CD4-positive, alpha-beta T cell treated with Interleukin-1 beta for 1 hour (primary cell): ENCODE measurements at regions not wholly inside any gene's neighbourhood (a gene's known extent, or its start where the extent isn't known, plus 50 kb on each side); places are given as distances from the start of the nearest gene placed in this dataset.

ENCODE experiments used
- DNase-seq, 2 donors: peaks; one replicate each; pipeline ENCODE4 v3.0.0-alpha.2; 2020 to 2022

GRCh38 chr2:106631281-106631680 is 144.1 kb downstream of the CD8B2 start:
- DNase-seq: no peak

GRCh38 chr2:106638043-106638442 is 150.9 kb downstream of the CD8B2 start:
- DNase-seq: no peak

DNA sequence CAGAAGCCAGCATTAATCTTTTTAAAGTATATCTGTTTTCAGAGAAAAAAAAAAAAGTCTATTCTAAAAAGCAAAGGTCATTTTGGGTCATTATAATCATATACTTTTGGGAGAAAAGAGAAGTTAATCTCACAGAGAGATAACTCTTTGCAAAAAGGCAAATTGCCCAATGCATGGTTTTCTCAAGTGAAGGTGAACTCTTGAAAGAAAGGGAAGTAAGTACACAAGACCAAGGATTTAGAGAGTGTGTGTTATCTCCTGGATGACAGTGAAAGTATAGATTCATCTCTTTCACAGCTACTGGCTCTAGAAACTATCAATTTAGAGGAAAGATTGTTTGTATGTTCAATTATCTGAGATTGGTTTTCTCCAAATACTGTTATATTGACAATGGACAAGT is 151.4 kb downstream of the CD8B2 start:
- DNase-seq: no peak

- DNase-seq: no peak
Observed at GRCh38 chr2:106642679-106643078, 155.5 kb downstream of the CD8B2 start.

DNA sequence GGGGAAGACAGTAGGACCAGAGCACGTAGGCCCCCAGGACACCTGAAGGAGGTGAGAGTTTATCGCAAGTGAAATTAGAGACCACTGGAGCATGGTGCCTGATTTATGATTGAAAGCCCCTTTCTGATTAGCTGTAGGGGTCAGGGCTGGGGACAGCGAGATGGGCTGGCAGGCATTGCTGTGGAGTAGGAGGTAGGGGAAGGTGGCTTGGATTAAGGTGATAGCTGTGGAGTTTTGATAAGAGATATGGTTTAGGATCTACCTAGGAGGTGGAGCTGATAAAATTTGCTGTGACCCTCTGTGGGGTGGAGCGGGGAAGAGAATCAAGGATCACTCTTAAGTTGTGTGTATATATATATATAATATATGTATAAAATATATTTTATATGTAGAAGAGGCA is 157.5 kb downstream of the CD8B2 start:
- no peak for DNase-seq

DNA sequence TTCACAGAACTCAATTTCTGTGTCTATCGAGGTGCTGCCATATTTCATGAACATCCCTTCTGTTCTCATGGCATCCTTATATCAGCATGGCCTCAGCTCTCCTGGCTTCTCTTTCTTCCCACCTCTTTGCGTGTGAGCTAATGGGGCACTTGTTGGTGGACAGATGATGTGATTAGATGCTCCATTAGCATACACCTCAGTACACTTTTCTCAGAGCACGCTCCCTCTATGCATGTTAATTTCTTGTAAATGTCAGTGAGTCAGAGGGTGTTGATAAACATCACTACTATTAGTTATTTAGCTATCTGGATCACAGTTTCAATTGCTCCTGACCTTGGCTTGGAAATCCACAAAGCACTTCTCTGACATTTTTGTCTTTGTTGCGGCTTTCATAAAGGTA is 159.4 kb downstream of the CD8B2 start:
- no peak for DNase-seq

DNA sequence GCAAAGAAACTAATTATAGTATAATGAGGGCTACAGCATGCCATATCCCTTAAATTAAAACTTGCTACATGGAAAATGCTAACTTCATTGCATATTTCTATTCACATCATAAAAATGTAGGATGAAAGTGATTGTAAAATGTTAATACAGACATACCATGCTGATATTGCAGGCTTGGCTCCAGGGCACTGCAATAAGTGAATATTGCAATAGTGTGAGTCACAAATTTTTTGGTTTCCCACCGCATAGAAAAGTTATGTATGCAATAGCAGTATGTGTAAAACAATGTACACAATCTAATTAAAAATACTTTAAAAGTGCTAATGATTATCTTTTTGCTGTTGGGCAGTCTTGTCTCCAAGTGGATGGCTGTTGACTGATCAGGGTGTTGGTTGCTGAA is 162.1 kb downstream of the CD8B2 start:
- DNase-seq: no peak

GRCh38 chr2:106653465-106653864 is 166.3 kb downstream of the CD8B2 start:
- DNase-seq: no peak

- no peak for DNase-seq
Observed at GRCh38 chr2:106658616-106659015, 171.5 kb downstream of the CD8B2 start.

- no peak for DNase-seq
Observed at GRCh38 chr2:106664669-106665068, 177.5 kb downstream of the CD8B2 start.

- DNase-seq: no peak
Observed at GRCh38 chr2:106667478-106668070, 180.4 kb downstream of the CD8B2 start.

- no peak for DNase-seq
Observed at GRCh38 chr2:106685180-106685897, 198.2 kb downstream of the CD8B2 start.

GRCh38 chr2:106686814-106687213 is 199.2 kb downstream of the ST6GAL2 start:
- no peak for DNase-seq

- DNase-seq: no peak
Observed at GRCh38 chr2:106694964-106695470, 190.9 kb downstream of the ST6GAL2 start.

DNA sequence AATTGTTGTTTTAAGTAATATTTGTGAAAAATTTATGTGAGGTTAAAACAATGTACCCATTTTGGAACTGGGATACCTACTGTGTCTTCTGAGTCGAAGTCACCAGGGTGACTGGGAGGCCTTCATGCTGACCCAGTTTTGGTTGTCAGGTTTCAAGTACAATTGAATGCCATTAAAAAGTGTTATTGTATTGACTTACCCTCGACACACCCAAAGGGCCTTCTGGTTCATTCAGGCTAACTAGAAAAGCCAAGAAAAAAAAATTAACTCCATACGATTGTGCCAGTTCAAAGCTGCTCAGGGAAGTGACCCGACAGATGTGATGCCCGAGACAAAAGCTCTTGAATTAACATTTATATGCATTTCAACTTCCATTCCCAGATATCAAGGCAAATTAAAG is 190.0 kb downstream of the ST6GAL2 start:
- DNase-seq: no peak

DNA sequence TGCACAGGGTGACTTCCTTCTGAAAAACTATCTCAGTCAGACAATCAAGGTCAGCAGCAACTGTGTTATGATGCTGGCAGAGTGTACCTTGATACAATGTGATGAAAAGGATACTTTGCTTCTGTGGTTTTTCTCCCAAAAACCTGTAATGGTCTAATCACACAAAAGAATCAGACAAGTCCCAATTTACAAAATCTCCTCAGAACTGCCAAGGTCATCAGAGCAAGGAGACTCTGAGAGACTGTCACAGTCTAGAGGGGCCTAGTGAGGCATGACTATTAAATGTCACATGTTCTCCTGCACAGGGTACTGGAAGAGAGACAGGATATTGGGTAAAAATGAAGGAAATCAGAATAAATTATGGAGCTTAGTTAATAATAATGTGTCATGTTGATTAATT is 185.4 kb downstream of the ST6GAL2 start:
- DNase-seq: no peak

DNA sequence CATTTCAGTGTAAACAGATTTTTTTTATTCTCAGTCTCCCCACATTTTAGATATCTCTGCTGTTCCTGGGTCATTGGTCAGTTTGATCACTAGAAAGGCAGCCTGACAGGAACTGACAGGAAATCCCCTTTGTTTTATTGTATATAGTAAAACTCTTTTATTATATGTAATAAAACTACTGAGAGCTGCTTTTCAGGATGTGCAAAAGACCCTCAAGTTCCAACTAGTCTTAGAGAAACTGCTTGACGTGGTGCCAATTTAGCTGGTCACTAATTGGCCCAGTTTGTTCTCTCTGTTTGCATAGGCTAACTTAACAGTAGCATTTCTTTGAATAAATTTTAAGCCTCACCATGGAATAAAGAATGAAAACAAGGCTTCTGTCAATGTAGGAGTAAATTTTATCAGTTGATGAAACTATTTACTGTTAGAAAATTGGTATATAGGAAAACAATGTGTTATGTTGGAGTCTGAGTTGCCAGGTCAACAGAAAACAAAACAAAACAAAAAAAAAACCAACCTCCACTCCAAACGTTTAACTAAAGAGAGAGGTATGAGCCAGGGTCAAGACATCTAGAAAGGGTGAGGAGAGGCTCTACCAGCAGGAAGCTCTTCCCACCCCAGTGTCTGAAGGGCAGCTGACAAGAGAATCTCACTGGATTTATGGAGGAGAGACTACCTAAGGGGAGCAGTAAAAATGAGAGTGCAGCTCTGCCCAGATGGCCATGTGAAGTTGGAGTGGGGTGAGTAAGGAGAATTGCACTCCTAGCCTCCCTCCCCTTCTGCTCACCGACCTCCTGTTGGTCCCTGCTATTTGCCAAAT is 184.6 kb downstream of the ST6GAL2 start:
- no peak for DNase-seq

DNA sequence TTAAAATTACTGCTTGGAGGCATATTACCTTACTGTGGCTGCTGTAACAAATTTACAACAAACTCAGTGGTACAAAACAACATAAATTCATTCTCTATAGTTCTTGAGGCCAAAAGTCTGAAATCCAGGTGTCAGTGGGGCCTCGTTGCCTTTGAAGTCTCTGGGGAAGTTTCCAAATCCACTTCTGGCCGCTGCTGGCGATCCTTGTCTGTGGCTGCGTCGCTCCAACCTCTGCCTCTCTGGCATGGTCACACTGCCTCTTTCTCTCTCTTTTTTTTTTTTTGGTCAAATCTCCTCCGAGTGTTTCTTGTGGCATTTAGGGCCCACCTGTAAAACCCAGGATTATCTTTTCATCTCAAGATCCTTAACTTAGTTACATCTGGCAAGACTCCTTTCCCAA is 182.8 kb downstream of the ST6GAL2 start:
- no peak for DNase-seq

GRCh38 chr2:106704798-106705197 is 181.2 kb downstream of the ST6GAL2 start:
- no peak for DNase-seq

- no peak for DNase-seq
Observed at GRCh38 chr2:106705877-106706276, 180.1 kb downstream of the ST6GAL2 start.

DNA sequence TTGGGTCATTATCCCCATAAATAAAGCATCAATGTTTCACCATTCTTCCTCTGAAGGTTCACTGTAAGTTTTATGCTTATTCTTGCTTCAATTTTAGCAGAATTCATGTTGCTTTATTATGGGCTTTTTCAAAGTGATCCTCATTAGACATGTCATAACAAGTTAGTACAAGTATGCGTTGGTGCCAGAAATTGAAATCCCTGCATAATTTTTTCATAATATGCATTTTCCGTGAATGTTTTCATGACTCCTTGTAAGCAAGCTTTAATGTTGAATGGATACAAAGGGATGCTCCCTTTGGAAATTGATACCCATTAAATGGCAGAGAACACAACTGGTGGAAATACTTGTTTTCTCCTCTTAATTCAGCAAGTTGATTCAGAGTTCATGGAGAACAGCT is 179.7 kb downstream of the ST6GAL2 start:
- no peak for DNase-seq

DNA sequence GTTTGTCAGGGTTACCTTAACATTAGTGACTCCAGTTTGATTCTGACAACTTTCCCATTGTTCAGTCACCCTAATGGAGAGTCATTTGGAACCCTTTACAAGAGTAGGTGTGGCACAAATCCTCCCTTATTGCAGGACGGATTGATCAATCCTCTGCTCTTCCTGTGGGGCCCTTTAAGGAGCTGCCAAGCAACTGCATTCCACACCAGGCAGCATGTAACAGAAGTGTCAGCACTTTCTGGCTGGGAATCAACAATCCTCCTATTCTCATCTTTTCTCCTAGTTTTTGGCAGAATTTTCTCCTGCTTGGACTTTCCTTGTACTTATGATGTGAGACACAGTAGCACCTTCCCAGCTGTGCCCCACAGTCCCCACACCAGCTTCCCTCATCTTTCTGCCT is 177.8 kb downstream of the ST6GAL2 start:
- no peak for DNase-seq

DNA sequence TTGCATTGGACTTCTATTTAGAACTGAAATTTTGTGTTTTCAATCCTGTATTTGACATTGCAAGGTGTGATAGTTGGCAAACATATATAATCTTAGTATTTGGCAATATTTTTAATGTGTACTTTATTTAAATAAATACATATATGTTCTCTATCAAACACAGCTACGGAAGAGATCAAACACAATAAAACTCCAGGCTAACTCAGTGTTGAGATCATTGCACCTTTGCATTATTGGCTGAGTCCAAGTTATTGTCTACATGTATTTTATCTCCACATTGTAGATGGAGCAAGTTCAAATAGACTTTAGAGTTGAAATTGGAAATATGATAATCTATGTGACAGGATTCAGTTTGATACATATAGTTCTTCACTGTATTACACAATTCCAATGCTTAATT is 176.7 kb downstream of the ST6GAL2 start:
- DNase-seq: no peak

DNA sequence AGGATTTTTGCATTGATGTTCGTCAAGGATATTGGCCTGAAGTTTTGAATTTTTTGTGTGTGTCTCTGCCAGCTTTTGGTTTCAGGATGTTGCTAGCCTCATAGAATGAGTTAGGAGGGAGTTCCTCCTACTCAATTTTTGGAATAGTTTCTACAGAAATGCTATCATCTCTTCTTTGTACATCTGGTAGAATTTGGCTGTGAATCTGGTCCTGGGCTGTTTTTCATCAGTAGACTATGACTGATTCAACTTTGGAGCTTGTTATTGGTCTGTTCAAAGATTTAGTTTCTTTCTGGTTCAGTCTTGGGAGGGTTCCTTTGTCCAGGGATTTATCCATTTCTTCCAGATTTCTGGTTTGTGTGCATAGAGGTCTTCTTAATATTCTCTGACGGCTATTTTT is 166.7 kb downstream of the ST6GAL2 start:
- no peak for DNase-seq
